Esophagus muscularis mucosa (tissue), 4 donors: ENCODE measurements at regions not wholly inside any gene's neighbourhood (a gene's known extent, or its start where the extent isn't known, plus 50 kb on each side); places are given as distances from the start of the nearest gene placed in this dataset.
"Not testable (repeated sequence)": the region's sequence is repeated elsewhere in the genome, so short reads cannot be mapped to it uniquely, and the experiment has no call there.

Experiments
- EP300 ChIP-seq: sonication (generic); formaldehyde crosslinking; IDR thresholded peaks from one replicate; pipeline ENCODE4 v1.6.1; 2017; ENCODE audit warnings: antibody characterized with exemption
- POLR2AphosphoS5 ChIP-seq, 2 donors: sonication (generic); formaldehyde crosslinking; IDR thresholded peaks; one replicate each; pipeline ENCODE4 v1.6.1; 2017; ENCODE audit warnings: antibody characterized with exemption in 2 of 2
- TF ChIP-seq, protein P1 (sequence below), 3 experiments: fragments of 200-600 bp in 2 of 3; fragments of 450-650 bp in 1 of 3; sonication (generic) in 2 of 3; IDR thresholded peaks; one replicate each; pipeline ENCODE4 v1.5.1; 2017 to 2019; ENCODE audit warnings: antibody characterized with exemption in 3 of 3, mild to moderate bottlenecking in 2 of 3, moderate library complexity in 1 of 3

DNA sequence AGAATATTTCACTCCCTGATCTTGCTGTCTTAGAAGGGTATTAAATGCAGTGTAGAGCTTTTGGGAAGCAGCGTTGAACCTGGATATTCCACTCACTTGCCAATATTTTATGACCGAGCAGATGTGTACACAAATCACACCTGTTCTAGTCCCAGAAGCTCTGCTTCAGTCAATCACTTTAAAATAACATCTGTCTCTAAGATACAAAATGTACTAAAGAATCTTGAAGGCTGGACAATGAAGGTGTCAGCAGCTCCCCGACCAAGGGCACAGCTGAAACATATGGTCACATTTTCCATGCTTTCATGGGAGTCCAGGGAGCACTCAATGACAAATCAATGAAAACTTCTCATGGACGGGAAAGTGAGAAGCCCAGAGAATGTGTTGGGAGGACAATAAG lies 668.3 kb downstream of the PRIM2 start:
- TF ChIP-seq, protein P1, sequence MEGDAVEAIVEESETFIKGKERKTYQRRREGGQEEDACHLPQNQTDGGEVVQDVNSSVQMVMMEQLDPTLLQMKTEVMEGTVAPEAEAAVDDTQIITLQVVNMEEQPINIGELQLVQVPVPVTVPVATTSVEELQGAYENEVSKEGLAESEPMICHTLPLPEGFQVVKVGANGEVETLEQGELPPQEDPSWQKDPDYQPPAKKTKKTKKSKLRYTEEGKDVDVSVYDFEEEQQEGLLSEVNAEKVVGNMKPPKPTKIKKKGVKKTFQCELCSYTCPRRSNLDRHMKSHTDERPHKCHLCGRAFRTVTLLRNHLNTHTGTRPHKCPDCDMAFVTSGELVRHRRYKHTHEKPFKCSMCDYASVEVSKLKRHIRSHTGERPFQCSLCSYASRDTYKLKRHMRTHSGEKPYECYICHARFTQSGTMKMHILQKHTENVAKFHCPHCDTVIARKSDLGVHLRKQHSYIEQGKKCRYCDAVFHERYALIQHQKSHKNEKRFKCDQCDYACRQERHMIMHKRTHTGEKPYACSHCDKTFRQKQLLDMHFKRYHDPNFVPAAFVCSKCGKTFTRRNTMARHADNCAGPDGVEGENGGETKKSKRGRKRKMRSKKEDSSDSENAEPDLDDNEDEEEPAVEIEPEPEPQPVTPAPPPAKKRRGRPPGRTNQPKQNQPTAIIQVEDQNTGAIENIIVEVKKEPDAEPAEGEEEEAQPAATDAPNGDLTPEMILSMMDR (IDR thresholded peaks at IDR 0.05): not testable (repeated sequence)
- TF ChIP-seq EP300; POLR2AphosphoS5 (IDR thresholded peaks at IDR 0.05): not testable (repeated sequence)
